Stimulated activated CD8-positive, alpha-beta memory T cell treated with anti-CD3 and anti-CD28 coated beads, Interleukin-12 subunit alpha, Interleukin-12 subunit beta, amount 100 ng/mL, for 4 hours (primary cell): ENCODE measurements at regions not wholly inside any gene's neighbourhood (a gene's known extent, or its start where the extent isn't known, plus 50 kb on each side); places are given as distances from the start of the nearest gene placed in this dataset.
"Not testable (repeated sequence)": the region's sequence is repeated elsewhere in the genome, so short reads cannot be mapped to it uniquely, and the experiment has no call there.

Source experiments
- DNase-seq: peaks from one replicate; pipeline ENCODE4 v3.0.0-alpha.2; 2020; ENCODE audit warnings: low read depth

DNA sequence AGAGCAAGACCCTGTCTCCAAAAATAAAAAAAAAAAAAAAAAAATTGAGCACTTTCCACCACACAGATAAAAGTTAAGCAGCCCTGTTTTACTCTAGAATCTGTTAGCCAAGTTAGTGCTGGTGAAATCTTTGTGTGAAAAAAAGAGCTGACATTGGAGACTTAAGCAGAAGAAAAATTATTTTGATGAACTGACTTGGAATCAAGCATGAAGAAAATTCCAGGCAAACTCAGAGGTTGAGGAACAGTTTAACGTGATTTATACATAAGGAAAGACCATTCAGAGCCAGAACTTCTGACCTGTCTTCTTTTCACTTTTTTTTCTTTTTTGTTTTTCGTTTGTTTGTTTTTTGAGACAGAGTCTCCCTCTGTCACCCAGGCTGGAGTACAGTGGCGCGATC lies 79.6 kb upstream of the RBPJ start:
- DNase-seq, result no peak

DNA sequence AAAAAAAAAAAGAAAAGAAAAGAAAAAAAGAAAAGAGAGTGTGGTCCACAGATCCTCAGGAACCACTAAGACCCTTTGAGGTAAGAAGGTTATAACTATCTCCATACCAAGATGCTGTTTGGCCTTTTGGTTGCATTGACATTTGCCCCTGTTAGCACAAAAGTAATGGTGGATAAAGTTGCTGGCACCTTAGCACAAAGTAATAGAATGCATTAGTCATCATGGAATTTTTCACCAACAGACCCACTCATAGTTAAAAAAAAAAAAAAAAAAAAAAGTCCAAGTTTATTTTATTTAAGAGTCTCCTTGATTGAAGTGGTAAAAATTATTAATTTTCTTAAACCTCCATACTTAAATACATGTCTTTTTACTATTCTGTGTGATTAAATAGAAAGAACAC lies 78.4 kb upstream of the RBPJ start:
- DNase-seq, result no peak

DNA sequence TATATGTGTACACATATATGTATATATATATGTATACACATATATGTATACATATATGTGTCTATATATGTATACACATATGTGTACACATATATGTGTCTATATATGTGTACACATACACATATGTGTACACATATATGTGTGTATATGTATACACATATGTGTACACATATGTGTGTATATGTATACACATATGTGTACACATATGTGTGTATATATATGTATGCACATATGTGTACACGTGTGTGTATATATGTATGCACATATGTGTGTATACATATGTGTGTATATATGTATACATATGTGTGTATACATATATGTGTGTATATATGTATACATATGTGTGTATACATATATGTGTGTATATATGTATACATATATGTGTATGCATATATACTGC lies 76.7 kb upstream of the RBPJ start:
- DNase-seq, result not testable (repeated sequence)

DNA sequence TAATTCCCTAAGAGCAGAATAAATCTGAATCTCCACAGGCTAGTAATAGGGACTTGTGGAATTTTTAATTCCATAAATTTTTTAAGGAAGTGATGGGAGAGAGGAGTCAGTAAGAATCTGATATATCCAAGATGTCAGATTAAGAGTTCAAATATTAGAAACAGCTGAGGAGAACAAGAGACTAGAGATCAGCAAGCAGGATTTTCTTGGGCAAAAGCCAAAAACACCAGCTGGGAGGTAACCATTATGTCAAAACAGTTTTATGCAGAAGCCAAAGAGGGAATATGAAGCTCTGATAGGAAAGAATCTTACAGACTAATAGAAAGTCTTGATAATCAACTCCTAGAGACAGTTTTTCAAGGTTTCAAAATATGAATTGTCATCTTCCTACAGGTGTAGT lies 72.2 kb upstream of the RBPJ start:
- no peak for DNase-seq

DNA sequence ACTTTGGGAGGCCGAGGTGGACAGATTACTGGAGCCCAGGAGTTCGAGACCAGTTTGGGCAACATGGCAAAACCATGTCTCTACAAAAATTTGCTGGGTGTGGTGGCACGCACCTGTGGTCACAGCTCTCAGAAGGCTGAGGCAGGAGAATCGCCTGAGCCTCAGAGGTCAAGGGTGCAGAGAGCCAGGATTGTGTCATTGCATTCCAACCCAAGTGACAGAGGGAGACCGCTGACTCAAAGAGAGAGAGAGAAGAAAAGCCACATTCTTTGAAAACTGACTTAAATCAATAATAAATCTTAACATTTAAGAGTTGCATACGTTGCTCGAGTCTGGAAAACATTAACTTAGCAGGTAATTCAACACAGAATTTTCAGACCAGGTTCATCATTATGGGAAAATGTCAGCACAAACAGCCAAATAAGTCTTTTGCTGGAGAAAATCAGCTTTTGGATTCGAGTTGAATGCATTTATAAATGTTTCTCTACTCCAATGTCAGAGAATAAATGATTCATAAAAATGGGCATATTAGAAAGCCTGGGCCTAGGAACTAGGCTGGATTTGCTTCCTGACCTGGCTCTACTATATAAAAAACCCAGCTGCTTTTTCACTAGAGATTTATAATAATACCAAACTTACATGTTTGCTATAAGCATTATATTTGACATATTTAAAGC lies 68.3 kb upstream of the RBPJ start:
- no peak for DNase-seq

DNA sequence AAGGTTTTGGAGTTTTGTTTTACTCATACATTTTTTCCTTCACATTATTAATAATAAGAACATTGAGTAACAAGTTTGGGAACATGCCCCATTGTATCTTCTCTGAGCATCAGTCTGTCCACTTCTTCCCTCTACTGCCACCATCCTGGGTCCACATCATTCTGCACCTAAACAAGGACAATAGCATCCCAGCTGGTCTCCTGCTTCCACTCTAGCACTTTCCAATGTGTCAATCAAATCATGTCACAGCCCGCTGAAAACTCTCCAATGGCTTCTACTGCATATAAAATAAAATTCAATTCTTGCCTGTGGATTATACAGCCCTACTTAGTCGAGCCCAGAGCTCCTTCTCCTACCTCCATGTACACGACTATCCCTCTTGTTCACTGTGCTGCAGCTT lies 66.8 kb upstream of the RBPJ start:
- DNase-seq, result no peak

DNA sequence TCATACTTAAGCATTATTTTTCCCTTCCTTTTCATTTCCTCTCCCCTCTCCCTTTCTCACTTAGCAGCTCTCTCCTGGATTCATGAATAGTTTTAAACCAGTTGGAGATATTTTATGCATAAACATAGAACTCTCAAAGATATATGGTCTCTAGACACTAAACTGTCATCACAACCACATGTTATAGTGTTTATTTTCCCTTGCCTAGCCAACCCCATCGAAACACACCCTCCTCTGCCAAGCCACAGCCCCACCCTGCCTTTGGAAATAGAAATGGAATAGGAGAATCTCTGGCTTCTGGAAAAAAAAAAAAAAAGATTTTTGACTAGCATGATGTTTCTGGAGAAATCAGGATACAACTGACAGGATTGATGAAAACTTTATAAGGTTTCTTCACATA lies 64.8 kb upstream of the RBPJ start:
- no peak for DNase-seq

DNA sequence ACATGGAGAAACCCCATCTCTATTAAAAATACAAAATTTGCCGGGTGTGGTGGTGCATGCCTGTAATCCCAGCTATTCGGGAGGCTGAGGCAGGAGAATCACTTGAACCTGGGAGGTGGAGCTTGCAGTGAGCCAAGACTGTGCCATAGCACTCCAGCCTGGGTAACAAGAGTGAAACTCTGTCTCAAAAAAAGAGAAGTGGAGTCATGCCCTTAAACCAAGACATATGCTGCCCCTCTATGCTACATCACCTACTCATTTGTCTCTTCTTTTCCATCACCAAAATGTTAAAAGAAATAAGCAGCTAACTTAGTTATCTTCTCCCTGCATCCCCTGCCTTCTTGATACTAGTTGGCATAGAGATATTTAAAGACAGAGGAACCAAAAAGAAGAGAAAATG lies 63.4 kb upstream of the RBPJ start:
- DNase-seq, result not testable (repeated sequence)

DNA sequence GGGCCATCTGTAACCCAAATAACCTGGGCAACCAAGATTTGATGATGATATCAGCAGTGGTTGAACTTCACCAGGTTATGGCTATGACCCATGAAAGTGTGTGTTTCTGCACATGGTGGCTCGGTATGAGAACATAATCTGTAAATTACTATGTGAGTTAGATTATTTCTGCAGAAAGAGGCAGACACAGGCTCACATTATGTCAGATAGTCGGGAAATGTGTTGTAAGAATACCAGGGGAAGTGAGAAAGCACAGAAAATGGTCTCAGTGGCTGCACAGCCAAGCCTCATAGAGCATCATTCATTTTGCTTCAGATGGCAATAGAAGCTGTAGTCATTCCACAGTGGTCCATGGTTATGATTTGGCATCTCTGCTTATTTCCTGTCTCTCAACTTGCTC lies 63.0 kb upstream of the RBPJ start:
- no peak for DNase-seq

DNA sequence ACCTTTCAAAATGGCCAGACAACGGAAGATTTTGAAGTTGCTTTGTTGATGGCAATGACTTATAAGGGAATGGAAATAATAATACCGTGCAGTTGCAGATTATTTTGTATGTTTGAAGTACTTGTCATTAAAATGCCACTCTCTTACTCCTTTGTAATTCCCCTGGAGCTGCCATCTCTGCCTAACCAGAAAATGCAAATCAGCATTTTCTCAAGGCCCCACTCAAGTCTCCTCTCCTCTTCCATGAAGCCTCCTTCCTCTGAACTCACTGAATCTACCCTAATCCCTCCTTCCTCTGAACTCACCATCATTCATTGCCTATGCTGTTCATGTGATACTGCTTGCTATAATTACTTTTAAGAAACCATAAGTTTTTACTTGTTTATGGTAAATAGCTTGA lies 60.2 kb upstream of the RBPJ start:
- DNase-seq, result no peak

DNA sequence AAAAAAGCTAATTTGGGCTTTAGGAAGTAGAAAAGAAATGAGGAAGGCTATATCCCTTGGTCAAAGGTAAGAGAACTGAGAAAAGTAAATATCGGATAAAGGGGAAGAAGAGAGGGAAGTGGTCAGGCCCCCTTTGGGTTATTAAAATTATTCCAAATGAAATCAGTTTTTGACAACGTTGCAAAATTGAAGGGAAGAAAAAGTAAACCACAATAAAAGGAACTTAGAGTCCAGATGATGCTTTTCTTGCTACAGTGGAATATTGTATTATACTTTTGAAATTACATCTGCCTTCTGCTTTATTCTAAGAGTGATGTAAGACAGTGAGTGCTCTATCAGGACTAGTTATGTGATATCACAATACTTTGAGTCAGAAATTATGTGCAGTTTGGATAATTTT lies 59.4 kb upstream of the RBPJ start:
- no peak for DNase-seq

DNA sequence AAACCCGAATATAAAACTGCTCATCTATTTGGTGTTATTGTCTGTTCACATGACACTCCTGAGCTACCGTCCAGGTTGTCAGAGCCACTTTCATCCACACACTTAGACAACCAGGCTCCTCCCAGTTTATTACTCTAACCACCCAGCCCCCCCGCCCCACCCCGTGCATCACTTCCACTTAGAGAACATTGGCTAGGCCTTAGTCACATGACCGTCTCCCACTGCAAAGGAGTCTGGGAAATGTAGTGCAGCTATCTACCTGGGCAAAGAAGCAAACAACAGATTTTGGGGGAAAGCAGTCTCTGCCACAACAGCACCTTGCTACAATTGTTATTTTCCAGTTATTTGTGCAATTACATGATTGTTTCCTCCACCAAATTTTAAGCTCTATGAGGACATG lies 57.6 kb upstream of the RBPJ start:
- no peak for DNase-seq

DNA sequence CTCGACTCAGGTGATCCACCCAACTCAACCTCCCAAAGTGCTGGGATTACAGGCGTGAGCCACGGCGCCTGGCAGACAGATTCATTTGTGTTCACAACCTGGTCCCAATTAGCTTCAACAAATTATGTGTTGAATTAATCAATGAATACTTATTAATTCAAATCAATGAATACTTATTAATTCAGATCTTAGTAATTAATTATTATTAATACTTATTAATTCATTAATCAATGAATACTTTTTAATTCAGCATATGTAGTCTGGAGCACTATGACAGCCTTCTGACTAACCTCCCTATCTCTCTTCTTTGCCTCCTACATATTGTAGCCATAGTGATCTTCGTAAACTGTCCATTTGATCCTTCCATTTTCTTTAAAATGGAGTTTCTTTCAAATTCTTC lies 56.7 kb upstream of the RBPJ start:
- DNase-seq, result no peak

DNA sequence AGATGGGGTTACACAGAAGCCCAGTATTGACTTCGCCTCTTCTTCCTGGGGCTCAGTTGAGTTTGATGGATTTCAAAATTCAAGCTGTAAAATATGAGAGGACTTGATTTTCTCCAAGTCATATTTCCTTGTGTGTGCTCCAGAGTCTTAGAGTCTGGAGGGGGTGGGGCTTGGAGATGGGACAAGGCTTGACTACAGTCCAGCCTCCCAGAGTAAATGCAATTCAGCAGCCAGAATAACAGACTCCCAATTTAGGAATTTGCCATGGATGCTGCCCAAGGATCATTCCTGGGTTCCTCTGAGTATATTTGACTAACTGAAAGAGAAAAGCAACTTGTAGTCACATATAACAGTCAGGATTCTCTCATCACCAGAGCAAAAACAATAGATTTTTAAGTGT lies 53.7 kb upstream of the RBPJ start:
- no peak for DNase-seq

DNA sequence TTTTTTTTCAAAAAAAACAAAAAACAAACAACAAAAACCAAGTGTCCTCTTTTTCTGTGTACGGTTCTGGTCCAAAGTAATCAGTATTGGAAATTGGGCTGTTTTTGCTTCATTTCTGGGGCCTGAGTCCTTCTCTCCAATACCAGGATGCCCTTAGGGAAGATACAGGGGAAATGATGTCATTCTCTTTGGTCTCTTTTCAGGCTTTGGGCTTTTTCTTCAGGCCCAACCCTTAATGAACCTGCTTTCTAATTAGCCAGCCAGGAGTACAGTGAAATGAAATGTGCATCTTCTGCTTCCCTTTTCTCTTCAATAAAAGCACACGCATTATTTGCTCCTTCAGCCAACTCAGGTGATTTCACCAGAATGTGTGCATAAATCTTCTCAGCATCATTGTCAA lies 52.6 kb upstream of the RBPJ start:
- DNase-seq, result no peak

DNA sequence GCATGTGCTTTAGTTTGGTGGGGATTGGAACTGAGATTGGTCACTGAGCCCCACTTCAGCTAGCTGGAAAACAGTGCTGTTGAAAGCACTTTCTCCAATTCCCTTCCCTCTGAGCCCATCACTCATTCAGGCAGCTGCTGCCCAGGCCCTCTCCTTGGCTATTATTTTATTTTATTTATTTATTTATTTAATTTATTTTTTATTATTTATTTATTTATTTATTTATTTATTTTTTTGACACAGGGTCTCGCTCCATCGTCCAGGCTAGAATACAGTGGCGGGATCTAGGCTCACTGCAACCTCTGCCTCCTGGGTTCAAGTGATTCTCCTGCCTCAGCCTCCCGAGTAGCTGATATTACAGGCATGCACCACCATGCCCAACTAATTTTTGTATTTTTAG lies 51.8 kb upstream of the RBPJ start:
- no peak for DNase-seq
